CD4-positive, alpha-beta T cell treated with Interleukin-2 at 100 ng/mL for 4 hours (primary cell): ENCODE measurements at regions not wholly inside any gene's neighbourhood (a gene's known extent, or its start where the extent isn't known, plus 50 kb on each side); places are given as distances from the start of the nearest gene placed in this dataset.

Source experiments
- DNase-seq: peaks from one replicate; pipeline ENCODE4 v3.0.0-alpha.2; 2020; ENCODE audit warnings: low spot score

- no peak for DNase-seq
Measured at GRCh38 chr2:56444339-56444738, 260.5 kb downstream of the CCDC85A start.

- DNase-seq, result no peak
Measured at GRCh38 chr2:56448403-56449001, 264.7 kb downstream of the CCDC85A start.

- DNase-seq, result no peak
Measured at GRCh38 chr2:56449002-56449431, 265.2 kb downstream of the CCDC85A start.

- no peak for DNase-seq
Measured at GRCh38 chr2:56449449-56449860, 265.7 kb downstream of the CCDC85A start.

- no peak for DNase-seq
Measured at GRCh38 chr2:56450047-56450446, 266.3 kb downstream of the CCDC85A start.

GRCh38 chr2:56450772-56451171 lies 267.0 kb downstream of the CCDC85A start:
- DNase-seq, result no peak

GRCh38 chr2:56455642-56456041 lies 271.9 kb downstream of the CCDC85A start:
- DNase-seq, result no peak

GRCh38 chr2:56456791-56457190 lies 273.0 kb downstream of the CCDC85A start:
- no peak for DNase-seq

- no peak for DNase-seq
Measured at GRCh38 chr2:56460508-56460907, 276.7 kb downstream of the CCDC85A start.

- no peak for DNase-seq
Measured at GRCh38 chr2:56464066-56464465, 280.3 kb downstream of the CCDC85A start.

GRCh38 chr2:56464613-56465012 lies 280.8 kb downstream of the CCDC85A start:
- no peak for DNase-seq

- no peak for DNase-seq
Measured at GRCh38 chr2:56465491-56465890, 281.7 kb downstream of the CCDC85A start.

GRCh38 chr2:56473524-56473923 lies 289.7 kb downstream of the CCDC85A start:
- no peak for DNase-seq

- no peak for DNase-seq
Measured at GRCh38 chr2:56474412-56475158, 290.8 kb downstream of the CCDC85A start.

- no peak for DNase-seq
Measured at GRCh38 chr2:56475191-56475590, 291.4 kb downstream of the CCDC85A start.

- no peak for DNase-seq
Measured at GRCh38 chr2:56476509-56477071, 292.8 kb downstream of the CCDC85A start.

GRCh38 chr2:56478027-56478426 lies 294.2 kb downstream of the CCDC85A start:
- no peak for DNase-seq

GRCh38 chr2:56483081-56483480 lies 299.3 kb downstream of the CCDC85A start:
- DNase-seq, result no peak

GRCh38 chr2:56484906-56485305 lies 301.1 kb downstream of the CCDC85A start:
- no peak for DNase-seq

- no peak for DNase-seq
Measured at GRCh38 chr2:56500317-56500716, 316.5 kb downstream of the CCDC85A start.

GRCh38 chr2:56502616-56503015 lies 318.8 kb downstream of the CCDC85A start:
- DNase-seq, result no peak

- no peak for DNase-seq
Measured at GRCh38 chr2:56505885-56506284, 322.1 kb downstream of the CCDC85A start.

GRCh38 chr2:56508662-56509061 lies 324.9 kb downstream of the CCDC85A start:
- DNase-seq, result no peak
